ENCODE measurements at regions not wholly inside any gene's neighbourhood (a gene's known extent, or its start where the extent isn't known, plus 50 kb on each side); places are given as distances from the start of the nearest gene placed in this dataset.

- no peak for TF ChIP-seq EZH2 (IDR thresholded peaks at IDR 0.05; ENCODE audit: low read length, unreplicated experiment)
- TF ChIP-seq CTCF (conservative IDR thresholded peaks at IDR 0.05; ENCODE audit: low read depth, low read length) = no peak
These were observed 75.7 kb upstream of the UBE3A start for GRCh38 chr15:25514522-25514921.

Measured in PC-3 (cell line).